GM23338 (cell line): ENCODE measurements at regions not wholly inside any gene's neighbourhood (a gene's known extent, or its start where the extent isn't known, plus 50 kb on each side); places are given as distances from the start of the nearest gene placed in this dataset.

Experiments
- ATAC-seq: fragments of 200-7000 bp; cut with Tn5 transposase; 3 replicates; pipeline ENCODE4 v1.9.1; 2020
- DNase-seq: peaks from one replicate; pipeline ENCODE4 v3.0.0-alpha.2; 2015; ENCODE audit warnings: low spot score
- H2AFZ ChIP-seq: fragments of 200-600 bp; sonication (generic); 2 replicates; pipeline ENCODE4 v1.8.0; 2016; ENCODE audit warnings: antibody characterized with exemption, mild to moderate bottlenecking, moderate library complexity
- H3F3A ChIP-seq: fragments of 200-600 bp; sonication (generic); replicated peaks from 2 replicates; pipeline ENCODE4 v1.8.0; 2017; ENCODE audit warnings: antibody characterized with exemption, mixed run types, low read depth
- H3K27ac ChIP-seq: fragments of 200-600 bp; sonication (generic); 2 replicates; pipeline ENCODE4 v1.6.1; 2016; ENCODE audit warnings: low read depth
- H3K27me3 ChIP-seq: fragments of 200-600 bp; sonication (generic); 2 replicates; pipeline ENCODE4 v1.8.0; 2016; ENCODE audit warnings: mild to moderate bottlenecking, mixed run types, moderate library complexity; ENCODE audit not compliant: insufficient read depth
- H3K36me3 ChIP-seq: fragments of 200-600 bp; sonication (generic); 2 replicates; pipeline ENCODE4 v1.8.0; 2016; ENCODE audit warnings: mild to moderate bottlenecking; ENCODE audit not compliant: insufficient read depth
- H3K4me1 ChIP-seq: fragments of 200-600 bp; sonication (generic); 2 replicates; pipeline ENCODE4 v1.8.0; 2016; ENCODE audit warnings: mild to moderate bottlenecking, moderate library complexity; ENCODE audit not compliant: insufficient read depth
- H3K4me2 ChIP-seq: fragments of 200-600 bp; sonication (generic); 2 replicates; pipeline ENCODE4 v1.7.1; 2017; ENCODE audit warnings: mixed run types
- H3K4me3 ChIP-seq: fragments of 200-600 bp; sonication (generic); 2 replicates; pipeline ENCODE4 v1.6.1; 2016; ENCODE audit warnings: mixed run types
- H3K79me2 ChIP-seq: fragments of 200-600 bp; sonication (generic); replicated peaks from 2 replicates; pipeline ENCODE4 v1.8.0; 2017; ENCODE audit warnings: mild to moderate bottlenecking; ENCODE audit not compliant: insufficient read depth
- H3K9me2 ChIP-seq: fragments of 200-600 bp; sonication (generic); 2 replicates; pipeline ENCODE4 v1.8.0; 2017; ENCODE audit not compliant: insufficient read depth
- H4K20me1 ChIP-seq: fragments of 200-600 bp; sonication (generic); replicated peaks from 2 replicates; pipeline ENCODE4 v1.8.0; 2017; ENCODE audit warnings: mild to moderate bottlenecking; ENCODE audit not compliant: insufficient read depth
- H3K27ac Mint-ChIP-seq: 2 replicates; pipeline ENCODE4 v1.8.0; 2020; ENCODE audit warnings: inconsistent platforms, mild to moderate bottlenecking, moderate library complexity, mixed read lengths
- H3K27me3 Mint-ChIP-seq: 3 replicates; pipeline ENCODE4 v1.8.0; 2022; ENCODE audit warnings: low read depth, mild to moderate bottlenecking, moderate library complexity, mixed read lengths, inconsistent platforms; ENCODE audit not compliant: insufficient read depth, poor library complexity
- H3K36me3 Mint-ChIP-seq: 3 replicates; pipeline ENCODE4 v1.8.0; 2021; ENCODE audit warnings: low read depth, mild to moderate bottlenecking, inconsistent platforms, moderate library complexity, mixed read lengths
- H3K4me1 Mint-ChIP-seq: 3 replicates; pipeline ENCODE4 v1.8.0; 2020; ENCODE audit warnings: mild to moderate bottlenecking, inconsistent platforms, mixed read lengths
- H3K4me3 Mint-ChIP-seq: 3 replicates; pipeline ENCODE4 v1.8.0; 2021; ENCODE audit warnings: moderate library complexity, mild to moderate bottlenecking, inconsistent platforms, mixed read lengths
- H3K9me3 Mint-ChIP-seq: 3 replicates; pipeline ENCODE4 v1.8.0; 2020; ENCODE audit warnings: moderate library complexity, mild to moderate bottlenecking, inconsistent platforms, mixed read lengths
- CREB1 ChIP-seq: fragments of 250-450 bp; sonication (Bioruptor Pico); IDR thresholded peaks from 2 replicates; pipeline ENCODE4 v1.5.0; 2020; ENCODE audit warnings: low read depth, mild to moderate bottlenecking, moderate library complexity
- CTCF ChIP-seq, 2 experiments: fragments of 200-600 bp in 1 of 2; sonication (generic) in 1 of 2; conservative IDR thresholded peaks; 2 replicates each; pipeline versions ENCODE4 v1.5.1 to v1.6.1; 2016 to 2017; ENCODE audit warnings: antibody characterized with exemption in 2 of 2, low read depth in 2 of 2, mild to moderate bottlenecking in 2 of 2, moderate library complexity in 1 of 2
- EZH2 ChIP-seq: fragments of 200-600 bp; sonication (generic); IDR thresholded peaks from one replicate; pipeline ENCODE4 v1.8.0; 2017; ENCODE audit warnings: antibody characterized with exemption, mild to moderate bottlenecking, low read depth; ENCODE audit not compliant: unreplicated experiment
- EZH2phosphoT487 ChIP-seq: fragments of 200-600 bp; sonication (generic); IDR thresholded peaks from one replicate; pipeline ENCODE4 v1.8.1; 2018; ENCODE audit warnings: antibody characterized with exemption; ENCODE audit not compliant: unreplicated experiment
- JUNB ChIP-seq: IDR thresholded peaks from one replicate; pipeline ENCODE4 v1.6.1; 2016; ENCODE audit warnings: antibody characterized with exemption; ENCODE audit not compliant: unreplicated experiment
- NANOG ChIP-seq: IDR thresholded peaks from 2 replicates; pipeline ENCODE4 v1.6.1; 2016; ENCODE audit warnings: antibody characterized with exemption, borderline replicate concordance
- POLR2AphosphoS5 ChIP-seq: IDR thresholded peaks from 2 replicates; pipeline ENCODE4 v1.6.1; 2016; ENCODE audit warnings: antibody characterized with exemption, low read depth
- REST ChIP-seq: IDR thresholded peaks from one replicate; pipeline ENCODE4 v1.6.1; 2018; ENCODE audit warnings: antibody characterized with exemption; ENCODE audit not compliant: unreplicated experiment
- STAT1 ChIP-seq: IDR thresholded peaks from one replicate; pipeline ENCODE4 v1.6.1; 2016; ENCODE audit warnings: antibody characterized with exemption; ENCODE audit not compliant: unreplicated experiment
- ZNF114 ChIP-seq: fragments of 250-450 bp; sonication (Bioruptor Pico); IDR thresholded peaks from 2 replicates; pipeline ENCODE4 v1.5.0; 2020; ENCODE audit warnings: mild to moderate bottlenecking, moderate library complexity
- TF ChIP-seq, protein P1 (sequence below): IDR thresholded peaks from 2 replicates; pipeline ENCODE4 v1.6.1; 2016; ENCODE audit warnings: antibody characterized with exemption

- TF ChIP-seq REST (no peak), POLR2AphosphoS5 (no peak), ZNF114 (CRISPR knock-in tag) (no peak), CREB1 (no peak), CTCF (conservative IDR thresholded peaks at IDR 0.05; ENCODE audit: low read depth in 2 of 2) (no peak), NANOG (no peak)
Observed at GRCh38 chr12:87311206-87311605, 718.0 kb downstream of the C12orf50 start (continued).

- no peaks in the 10 kb centered on the region for H3K36me3 ChIP-seq
- no peak overlapping the region for H3K4me2 ChIP-seq
- H3K9me2 ChIP-seq: no peaks in the 10 kb centered on the region
- no peak overlapping the region for H3K27ac ChIP-seq
- H3K4me3 ChIP-seq: no peak overlapping the region
- H3K36me3 Mint-ChIP-seq: no peaks in the 10 kb centered on the region
- H3K9me3 Mint-ChIP-seq: no peaks in the 10 kb centered on the region
- 0 out of 2 replicates have a peak overlapping the region, but pooled peaks have one; percentile 2 for H3K27ac Mint-ChIP-seq
- no peaks in the 10 kb centered on the region for H3K79me2 ChIP-seq
- H4K20me1 ChIP-seq: no peaks in the 10 kb centered on the region
- DNase-seq (no peak), ATAC-seq (no peak)
- no peak overlapping the region for H2AFZ ChIP-seq
- no peak overlapping the region for H3K4me3 Mint-ChIP-seq
- H3K27me3 ChIP-seq: no peaks in the 10 kb centered on the region
- peaks cover 2% of the 10 kb centered on the region; the same call in 1 of the 3 replicates for H3K4me1 Mint-ChIP-seq
- H3K27me3 Mint-ChIP-seq: no peaks in the 10 kb centered on the region
- H3F3A ChIP-seq: no peaks in the 10 kb centered on the region
- no peaks in the 10 kb centered on the region for H3K4me1 ChIP-seq
- TF ChIP-seq NANOG: no peak
- no peak for TF ChIP-seq JUNB
- no peak for TF ChIP-seq POLR2AphosphoS5
- no peak for TF ChIP-seq EZH2phosphoT487
- TF ChIP-seq, protein P1, sequence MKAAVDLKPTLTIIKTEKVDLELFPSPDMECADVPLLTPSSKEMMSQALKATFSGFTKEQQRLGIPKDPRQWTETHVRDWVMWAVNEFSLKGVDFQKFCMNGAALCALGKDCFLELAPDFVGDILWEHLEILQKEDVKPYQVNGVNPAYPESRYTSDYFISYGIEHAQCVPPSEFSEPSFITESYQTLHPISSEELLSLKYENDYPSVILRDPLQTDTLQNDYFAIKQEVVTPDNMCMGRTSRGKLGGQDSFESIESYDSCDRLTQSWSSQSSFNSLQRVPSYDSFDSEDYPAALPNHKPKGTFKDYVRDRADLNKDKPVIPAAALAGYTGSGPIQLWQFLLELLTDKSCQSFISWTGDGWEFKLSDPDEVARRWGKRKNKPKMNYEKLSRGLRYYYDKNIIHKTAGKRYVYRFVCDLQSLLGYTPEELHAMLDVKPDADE: no peak
- no peak for TF ChIP-seq ZNF114 (CRISPR knock-in tag)
- no peak for TF ChIP-seq STAT1
- no peak for TF ChIP-seq REST
- no peak for TF ChIP-seq EZH2
Observed at GRCh38 chr12:87310126-87310525, 719.1 kb downstream of the C12orf50 start.
